BLaER1 treated with 17β-estradiol and CSF1 and Interleukin-3, amounts not matched to agents 10 nM and 100 nM (cell line): ENCODE measurements at regions not wholly inside any gene's neighbourhood (a gene's known extent, or its start where the extent isn't known, plus 50 kb on each side); places are given as distances from the start of the nearest gene placed in this dataset.
"Not testable (repeated sequence)": the region's sequence is repeated elsewhere in the genome, so short reads cannot be mapped to it uniquely, and the experiment has no call there.

ENCODE experiments used
- H3K27ac ChIP-seq, 11 experiments: shearing (Covaris generic); formaldehyde crosslinking; 2 replicates each; pipeline ENCODE4 v1.8.1; 2022
- H3K27me3 ChIP-seq, 11 experiments: shearing (Covaris generic); formaldehyde crosslinking; 2 replicates each; pipeline ENCODE4 v1.8.1; 2022
- H3K36me3 ChIP-seq, 11 experiments: shearing (Covaris generic); formaldehyde crosslinking; 2 replicates each; pipeline ENCODE4 v1.8.1; 2022
- H3K4me1 ChIP-seq, 10 experiments: shearing (Covaris generic); formaldehyde crosslinking; 2 replicates each; pipeline ENCODE4 v1.8.1; 2022
- H3K4me2 ChIP-seq, 11 experiments: shearing (Covaris generic); formaldehyde crosslinking; 2 replicates each; pipeline ENCODE4 v1.8.1; 2022
- H3K4me3 ChIP-seq, 10 experiments: shearing (Covaris generic); formaldehyde crosslinking; 2 replicates each; pipeline ENCODE4 v1.8.1; 2022
- H3K9ac ChIP-seq, 11 experiments: shearing (Covaris generic); formaldehyde crosslinking; 2 replicates each; pipeline ENCODE4 v1.8.1; 2022
- H3K9me3 ChIP-seq, 11 experiments: shearing (Covaris generic); formaldehyde crosslinking; replicated peaks in 1 of 11; 2 replicates each; pipeline ENCODE4 v1.8.1; 2022
- H4K20me1 ChIP-seq, 11 experiments: shearing (Covaris generic); formaldehyde crosslinking; 2 replicates each; pipeline ENCODE4 v1.8.1; 2022

DNA sequence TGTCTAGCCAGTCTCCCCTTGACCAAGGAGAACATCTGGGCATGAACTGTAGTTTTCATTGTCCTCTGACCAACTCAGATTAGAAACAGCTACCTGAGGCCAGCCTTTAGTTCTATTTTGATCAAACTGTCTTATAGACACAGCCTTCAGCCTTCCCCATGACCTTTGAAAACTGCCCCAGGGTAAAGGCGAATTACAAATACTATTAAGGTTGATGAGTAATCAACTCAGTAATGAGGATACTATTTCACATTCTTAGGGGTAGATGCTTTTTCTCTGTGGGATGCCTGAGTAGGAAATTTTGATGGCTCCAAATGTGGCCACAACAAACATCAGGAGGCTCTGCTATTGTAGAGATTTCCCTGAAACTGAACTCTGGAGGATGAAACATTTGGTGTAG is 234.0 kb upstream of the VKORC1L1 start:
- not testable (repeated sequence) for H3K4me3 ChIP-seq, H3K9me3 ChIP-seq, H4K20me1 ChIP-seq

DNA sequence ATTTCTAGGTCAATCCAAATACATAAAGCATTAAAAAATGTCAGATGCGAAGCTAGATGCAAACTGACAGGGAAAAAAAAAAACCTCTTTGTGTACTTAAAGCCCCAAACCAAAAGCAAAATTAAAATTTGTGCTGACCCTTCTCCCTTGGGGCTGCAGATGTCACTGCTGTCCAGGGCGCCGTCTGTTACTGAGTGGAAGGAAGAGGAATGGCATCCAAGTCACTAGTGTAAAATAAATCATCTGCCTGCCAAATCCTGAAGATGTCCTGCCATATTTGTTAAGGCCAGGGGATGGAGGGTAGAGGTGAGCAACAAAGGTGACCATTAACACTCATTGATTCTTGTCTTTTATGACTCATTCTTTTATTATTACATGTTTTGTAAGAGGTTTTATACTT is 233.2 kb upstream of the VKORC1L1 start:
- not testable (repeated sequence) for H3K9me3 ChIP-seq, H3K36me3 ChIP-seq, H3K4me1 ChIP-seq, H3K4me3 ChIP-seq, H4K20me1 ChIP-seq, H3K27ac ChIP-seq, H3K4me2 ChIP-seq, H3K9ac ChIP-seq, H3K27me3 ChIP-seq

More for the DNA sequence above, 234.0 kb upstream of the VKORC1L1 start:
- H3K4me1 ChIP-seq, H3K27ac ChIP-seq, H3K36me3 ChIP-seq, H3K9ac ChIP-seq, H3K4me2 ChIP-seq, H3K27me3 ChIP-seq: not testable (repeated sequence)

DNA sequence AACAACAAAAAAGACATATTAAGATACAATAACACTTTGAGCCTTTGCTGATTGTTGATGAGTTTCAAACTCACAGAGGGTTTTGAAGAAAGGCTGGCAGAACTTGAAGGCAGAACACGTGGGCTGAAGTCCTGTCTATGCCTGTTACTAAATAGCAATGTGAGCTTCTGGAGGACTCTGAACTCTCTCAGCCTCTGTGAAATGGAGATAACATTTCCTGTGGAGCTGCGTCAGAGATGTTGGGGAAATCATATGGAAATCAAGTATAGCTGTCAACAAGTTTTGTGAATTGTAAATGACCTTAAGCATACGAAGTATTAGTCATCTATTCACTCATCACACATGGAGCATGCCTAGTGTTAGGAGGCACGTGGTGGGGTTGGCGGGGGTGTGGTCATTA is 229.4 kb upstream of the VKORC1L1 start:
- not testable (repeated sequence) for H3K27ac ChIP-seq, H3K4me3 ChIP-seq, H3K4me1 ChIP-seq, H4K20me1 ChIP-seq, H3K27me3 ChIP-seq, H3K4me2 ChIP-seq, H3K9ac ChIP-seq, H3K36me3 ChIP-seq, H3K9me3 ChIP-seq

DNA sequence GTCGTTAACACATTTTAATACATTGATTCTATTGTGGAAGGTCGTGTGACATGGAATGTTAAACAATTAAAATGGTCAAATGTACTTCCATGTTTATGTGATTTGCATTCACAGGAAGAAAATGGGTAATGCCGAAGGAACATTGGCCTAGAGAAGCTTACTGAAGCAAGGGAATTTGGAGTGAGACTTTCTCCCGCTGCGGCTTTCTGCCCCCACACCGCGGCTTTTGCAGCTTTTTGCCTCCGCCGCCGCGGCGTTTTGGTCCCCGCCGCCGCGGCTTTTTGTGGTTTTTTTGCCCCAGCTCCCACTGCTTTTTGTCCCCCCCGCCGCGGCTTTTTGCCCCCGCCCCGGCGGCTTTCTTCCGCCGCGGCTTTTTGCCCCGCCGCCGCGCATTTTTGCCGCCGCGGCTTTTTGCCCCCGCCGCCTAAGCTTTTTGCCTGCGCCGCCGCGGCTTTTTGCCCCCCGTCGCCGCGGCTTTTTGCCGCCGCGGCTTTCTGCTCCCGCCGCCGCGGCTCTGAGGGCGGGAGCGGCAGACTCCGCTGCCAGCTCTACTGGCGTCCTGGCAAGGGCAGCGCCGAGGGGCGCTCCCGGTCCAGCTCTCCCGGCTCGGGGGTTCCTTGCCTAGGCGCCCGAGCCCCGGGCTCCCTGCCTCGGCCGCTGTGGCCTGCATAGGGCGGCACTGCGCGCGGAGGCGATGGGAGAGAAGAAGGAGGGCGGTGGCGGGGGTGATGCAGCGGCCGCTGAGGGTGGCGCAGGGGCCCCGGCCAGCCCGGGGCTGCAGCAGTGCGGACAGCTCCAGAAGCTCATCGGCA is 225.5 kb upstream of the VKORC1L1 start:
- H3K4me2 ChIP-seq, H3K4me1 ChIP-seq, H3K9me3 ChIP-seq, H3K4me3 ChIP-seq, H3K36me3 ChIP-seq, H4K20me1 ChIP-seq, H3K27ac ChIP-seq, H3K27me3 ChIP-seq, H3K9ac ChIP-seq: not testable (repeated sequence)

DNA sequence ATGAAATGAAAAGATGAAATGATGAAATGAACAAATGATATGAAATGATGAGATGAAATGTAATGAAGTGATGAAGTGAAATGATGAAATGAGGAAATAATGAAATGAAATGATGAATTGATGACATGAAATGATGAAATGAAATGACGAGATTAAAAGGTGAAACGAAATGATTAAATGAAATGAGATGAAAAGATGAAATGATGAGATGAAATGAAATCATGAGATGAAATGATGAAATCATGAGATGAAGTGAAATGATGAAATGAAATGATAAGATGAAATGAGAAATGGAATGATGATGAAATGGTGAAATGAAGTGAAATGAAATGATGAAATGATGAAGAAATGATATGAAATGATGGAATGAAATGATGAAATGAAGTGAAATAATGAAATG is 221.7 kb upstream of the VKORC1L1 start:
- not testable (repeated sequence) for H3K27ac ChIP-seq, H3K36me3 ChIP-seq, H3K9ac ChIP-seq, H4K20me1 ChIP-seq, H3K4me3 ChIP-seq, H3K4me1 ChIP-seq, H3K4me2 ChIP-seq, H3K27me3 ChIP-seq, H3K9me3 ChIP-seq

DNA sequence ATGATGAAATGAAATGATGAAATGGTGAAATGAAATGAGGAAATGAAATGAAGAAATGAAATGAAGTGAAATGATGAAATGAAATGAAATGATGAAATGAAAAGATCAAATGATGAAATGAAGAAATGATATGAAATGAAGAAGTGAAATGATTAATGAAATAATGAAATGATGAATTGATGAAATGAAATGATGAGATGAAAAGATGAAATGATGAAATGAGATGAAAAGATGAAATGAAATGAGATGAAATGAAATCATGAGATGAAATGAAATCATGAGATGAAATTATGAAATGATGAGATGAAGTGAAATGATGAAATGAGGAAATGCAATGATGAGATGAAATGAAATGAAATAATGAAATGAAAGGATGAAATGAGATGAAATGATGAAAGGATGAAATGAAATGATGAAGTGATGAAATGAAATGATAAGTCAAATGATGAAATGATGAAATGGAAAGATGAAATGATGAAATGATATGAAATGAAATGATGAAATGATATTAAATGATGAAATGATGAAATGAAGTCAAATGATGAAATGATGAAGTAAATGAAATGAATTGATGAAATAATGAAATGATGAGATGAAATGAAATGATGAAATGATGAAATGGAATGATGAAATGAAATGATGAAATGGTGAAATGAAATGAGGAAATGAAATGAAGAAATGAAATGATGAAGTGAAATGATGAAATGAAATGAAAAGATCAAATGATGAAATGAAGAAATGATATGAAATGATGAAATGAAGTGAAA is 220.9 kb upstream of the VKORC1L1 start:
- H3K27me3 ChIP-seq, H3K36me3 ChIP-seq, H3K4me1 ChIP-seq, H3K4me2 ChIP-seq, H3K27ac ChIP-seq, H4K20me1 ChIP-seq, H3K9me3 ChIP-seq, H3K9ac ChIP-seq, H3K4me3 ChIP-seq: not testable (repeated sequence)

DNA sequence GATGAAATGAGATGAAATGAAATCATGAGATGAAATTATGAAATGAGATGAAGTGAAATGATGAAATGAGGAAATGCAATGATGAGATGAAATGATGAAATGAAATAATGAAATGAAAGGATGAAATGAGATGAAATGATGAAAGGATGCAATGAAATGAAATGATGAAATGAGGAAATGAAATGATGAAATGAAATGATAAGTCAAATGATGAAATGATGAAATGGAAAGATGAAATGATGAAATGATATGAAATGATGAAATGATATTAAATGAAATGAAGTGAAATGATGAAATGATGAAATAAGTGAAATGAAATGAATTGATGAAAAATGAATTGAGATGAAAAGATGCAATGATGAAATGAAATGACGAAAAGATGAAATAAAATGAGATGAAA is 220.2 kb upstream of the VKORC1L1 start:
- not testable (repeated sequence) for H3K4me1 ChIP-seq, H3K4me3 ChIP-seq, H4K20me1 ChIP-seq, H3K27ac ChIP-seq, H3K4me2 ChIP-seq, H3K36me3 ChIP-seq, H3K9me3 ChIP-seq, H3K9ac ChIP-seq, H3K27me3 ChIP-seq

DNA sequence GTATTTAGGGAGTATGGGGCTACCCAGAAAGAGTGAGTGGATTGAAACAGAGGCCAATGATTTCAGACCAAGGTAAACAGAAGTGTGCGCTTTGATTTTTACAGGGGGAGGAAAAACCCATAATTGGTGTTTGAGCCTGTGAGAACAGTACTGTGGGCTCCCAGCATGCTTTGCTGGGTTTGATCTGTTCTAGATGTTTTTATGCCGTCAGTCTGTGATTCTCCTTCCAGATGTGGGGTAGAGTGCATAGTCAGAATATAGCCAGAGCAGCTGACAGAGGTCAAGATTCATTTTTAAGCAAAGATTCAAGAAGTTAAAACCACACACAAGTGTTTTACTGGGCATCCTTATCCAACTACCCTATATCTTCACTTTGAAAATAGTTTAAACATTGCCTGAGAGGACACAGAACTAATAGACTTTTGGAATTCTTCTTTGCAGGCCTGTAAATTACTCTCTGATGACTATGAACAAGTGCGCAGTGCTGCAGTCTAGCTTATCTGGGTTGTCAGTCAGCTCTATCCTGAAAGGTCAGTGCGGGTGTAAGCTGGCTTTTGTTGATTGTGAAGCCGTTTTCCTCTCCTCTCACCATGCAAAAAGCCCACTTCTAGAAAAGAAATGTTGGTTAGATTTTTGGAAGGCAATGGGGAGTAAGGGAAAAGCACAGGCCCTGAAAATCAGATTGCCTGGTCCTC is 216.2 kb upstream of the VKORC1L1 start:
- H3K4me2 ChIP-seq, H3K27me3 ChIP-seq, H4K20me1 ChIP-seq, H3K27ac ChIP-seq, H3K4me1 ChIP-seq, H3K36me3 ChIP-seq, H3K9ac ChIP-seq, H3K9me3 ChIP-seq, H3K4me3 ChIP-seq: not testable (repeated sequence)

DNA sequence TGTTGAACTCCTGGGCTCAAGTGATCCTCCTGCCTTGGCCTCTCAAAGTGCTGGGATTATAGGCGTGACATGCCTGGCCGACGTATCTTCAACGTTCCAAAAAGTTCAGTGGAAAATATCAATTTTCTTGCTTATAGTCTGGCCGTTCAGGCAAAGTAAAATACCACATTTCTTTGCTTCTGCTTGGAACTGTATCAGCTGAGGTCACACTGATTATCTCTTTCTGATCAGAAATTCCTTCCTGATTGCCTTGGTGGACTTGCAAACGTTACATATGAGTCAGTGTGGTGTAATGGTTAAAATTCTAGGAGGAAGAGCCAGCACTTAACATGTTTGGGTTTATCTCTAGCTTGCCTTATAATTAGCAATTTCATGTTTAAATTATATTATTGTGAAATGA is 189.5 kb upstream of the VKORC1L1 start:
- not testable (repeated sequence) for H3K4me1 ChIP-seq, H3K9me3 ChIP-seq, H4K20me1 ChIP-seq, H3K9ac ChIP-seq, H3K27me3 ChIP-seq, H3K4me2 ChIP-seq, H3K36me3 ChIP-seq, H3K4me3 ChIP-seq, H3K27ac ChIP-seq

DNA sequence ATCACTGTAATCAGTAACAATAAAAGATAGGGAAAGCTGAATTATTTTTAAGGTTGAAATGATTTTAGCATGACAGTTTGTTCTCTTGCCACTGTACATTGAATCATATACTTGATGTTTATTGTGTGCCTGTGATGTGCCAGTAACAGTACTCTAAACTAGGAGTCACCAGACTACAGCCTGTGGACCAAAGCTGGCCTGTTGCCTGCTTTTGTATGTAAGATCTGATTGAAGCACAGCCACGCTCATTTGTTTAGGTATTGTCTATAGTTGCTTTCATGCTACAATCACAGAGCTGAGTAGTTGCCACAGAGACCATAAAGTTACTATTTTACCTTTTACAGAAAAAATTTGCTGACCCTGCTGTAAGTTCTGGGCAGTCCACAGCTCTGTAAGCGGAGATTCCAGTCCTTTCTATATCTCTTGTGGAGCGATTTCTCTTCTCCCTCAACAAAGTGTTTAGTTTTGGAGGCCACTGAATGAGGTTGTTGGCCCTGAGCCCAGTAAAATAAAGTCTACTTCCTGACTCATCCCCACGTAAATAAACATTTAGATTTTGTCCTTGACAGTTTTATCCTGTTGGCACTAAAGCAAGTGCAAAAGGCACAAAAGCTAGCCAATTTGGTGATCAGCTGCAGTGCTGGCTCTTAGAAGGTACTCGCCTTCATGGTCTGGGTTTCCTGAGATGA is 173.7 kb upstream of the VKORC1L1 start:
- H3K27ac ChIP-seq, H3K4me1 ChIP-seq, H3K9me3 ChIP-seq, H3K9ac ChIP-seq, H3K4me3 ChIP-seq, H3K4me2 ChIP-seq, H3K27me3 ChIP-seq, H4K20me1 ChIP-seq, H3K36me3 ChIP-seq: not testable (repeated sequence)

DNA sequence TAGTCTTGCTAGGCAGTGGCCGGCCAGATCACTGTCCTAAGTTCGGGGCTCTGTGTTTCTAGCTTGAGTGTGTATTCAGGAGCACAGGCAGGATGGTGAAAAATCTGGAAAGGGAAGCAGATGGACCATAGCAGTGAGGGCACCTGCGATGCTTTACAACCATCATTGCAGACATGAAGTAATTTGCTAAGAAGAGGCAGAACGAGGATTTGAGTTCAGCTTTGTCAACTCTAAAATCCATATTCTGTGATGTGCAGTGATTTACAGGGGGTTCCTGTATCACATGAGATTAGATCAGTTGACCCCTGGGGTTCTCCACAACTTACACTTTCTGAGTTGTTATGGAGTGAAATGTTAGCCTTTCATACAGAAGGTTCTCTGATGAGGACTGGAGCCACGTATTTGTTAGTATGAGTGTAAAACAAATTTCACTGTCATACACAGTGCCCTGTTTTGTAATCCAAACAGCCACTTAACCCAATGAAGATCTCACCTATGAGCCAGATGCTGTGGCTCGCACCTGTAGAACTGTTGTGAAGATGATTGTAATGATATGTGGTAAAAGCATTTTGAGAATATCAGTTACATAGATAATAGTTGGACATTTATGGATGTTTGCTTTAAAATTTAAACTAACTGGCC is 173.0 kb upstream of the VKORC1L1 start:
- not testable (repeated sequence) for H3K4me2 ChIP-seq, H3K9ac ChIP-seq, H3K27me3 ChIP-seq, H3K4me1 ChIP-seq, H3K9me3 ChIP-seq, H3K27ac ChIP-seq, H3K36me3 ChIP-seq, H4K20me1 ChIP-seq, H3K4me3 ChIP-seq

DNA sequence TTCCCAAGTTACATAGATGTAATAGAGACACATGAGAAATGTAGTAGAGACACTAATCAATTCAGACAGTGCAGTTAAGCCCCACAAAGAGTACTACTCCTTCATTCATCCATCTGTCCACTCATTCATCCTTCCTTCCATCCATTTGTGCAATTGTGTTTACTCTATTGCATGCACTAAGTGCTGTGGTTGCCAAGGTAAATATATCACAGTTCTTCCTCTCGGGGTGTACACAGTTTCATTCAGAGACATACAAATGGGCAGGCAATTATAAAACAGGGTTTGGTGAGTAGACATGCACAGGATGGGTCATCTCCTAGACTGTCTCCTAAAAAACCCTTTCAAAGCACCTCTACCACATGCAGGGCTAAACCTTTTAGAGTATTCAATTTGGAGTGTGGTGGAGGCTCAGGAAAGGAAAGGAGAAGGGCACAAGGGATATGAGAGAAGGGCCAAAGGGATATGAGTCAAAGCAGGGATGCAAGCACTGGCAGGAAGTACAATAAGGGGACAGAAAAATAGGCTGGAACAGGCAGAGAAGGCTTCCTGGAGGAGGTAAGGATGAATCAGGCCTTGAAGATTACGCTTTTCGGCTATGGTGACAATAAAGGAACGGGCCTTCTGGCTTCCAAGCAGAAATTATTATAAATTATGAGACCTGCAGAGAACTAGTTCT is 153.6 kb upstream of the VKORC1L1 start:
- not testable (repeated sequence) for H3K9ac ChIP-seq, H3K4me2 ChIP-seq, H4K20me1 ChIP-seq, H3K4me3 ChIP-seq, H3K9me3 ChIP-seq, H3K36me3 ChIP-seq, H3K4me1 ChIP-seq, H3K27ac ChIP-seq, H3K27me3 ChIP-seq
